IMR-90 (cell line): ENCODE measurements at regions not wholly inside any gene's neighbourhood (a gene's known extent, or its start where the extent isn't known, plus 50 kb on each side); places are given as distances from the start of the nearest gene placed in this dataset.

Experiments
- BHLHE40 ChIP-seq: fragments of 150-350 bp; IDR thresholded peaks from 2 replicates; pipeline ENCODE4 v1.6.1; 2016; ENCODE audit warnings: mild to moderate bottlenecking, low read depth, low read length
- CEBPB ChIP-seq: IDR thresholded peaks from 2 replicates; pipeline ENCODE4 v1.6.1; 2012; ENCODE audit warnings: low read depth, low read length, improper control_type of control experiment
- CTCF ChIP-seq: conservative IDR thresholded peaks from 2 replicates; pipeline ENCODE4 v1.5.1; 2012; ENCODE audit warnings: mild to moderate bottlenecking, low read depth, low read length, improper control_type of control experiment
- ELK1 ChIP-seq: fragments of 150-350 bp; IDR thresholded peaks from 2 replicates; pipeline ENCODE4 v1.6.1; 2016; ENCODE audit warnings: low read depth, mild to moderate bottlenecking, low read length, moderate library complexity, borderline replicate concordance
- FOS ChIP-seq: fragments of 150-350 bp; IDR thresholded peaks from 2 replicates; pipeline ENCODE4 v1.6.1; 2016; ENCODE audit warnings: low read depth, low read length
- MAZ ChIP-seq: IDR thresholded peaks from 2 replicates; pipeline ENCODE4 v1.6.1; 2012; ENCODE audit warnings: low read depth, mild to moderate bottlenecking, low read length, improper control_type of control experiment, moderate library complexity, borderline replicate concordance
- MXI1 ChIP-seq: IDR thresholded peaks from 2 replicates; pipeline ENCODE4 v1.6.1; 2012; ENCODE audit warnings: low read depth, mild to moderate bottlenecking, low read length, moderate library complexity, borderline replicate concordance
- NFE2L2 ChIP-seq: fragments of 150-350 bp; IDR thresholded peaks from 2 replicates; pipeline ENCODE4 v1.6.1; 2016; ENCODE audit warnings: low read depth, mild to moderate bottlenecking, low read length
- POLR2A ChIP-seq: IDR thresholded peaks from 2 replicates; pipeline ENCODE4 v1.6.1; 2012; ENCODE audit warnings: mild to moderate bottlenecking, low read depth, low read length
- RAD21 ChIP-seq: IDR thresholded peaks from 2 replicates; pipeline ENCODE4 v1.6.1; 2012; ENCODE audit warnings: low read length, improper control_type of control experiment
- RCOR1 ChIP-seq: IDR thresholded peaks from 2 replicates; pipeline ENCODE4 v1.6.1; 2012; ENCODE audit warnings: mild to moderate bottlenecking, low read length, improper control_type of control experiment; ENCODE audit not compliant: insufficient replicate concordance
- RFX5 ChIP-seq: IDR thresholded peaks from 2 replicates; pipeline ENCODE4 v1.8.0; 2012; ENCODE audit warnings: low read depth, mild to moderate bottlenecking, low read length, moderate library complexity
- SMC3 ChIP-seq: fragments of 150-350 bp; IDR thresholded peaks from 2 replicates; pipeline ENCODE4 v1.6.1; 2016; ENCODE audit warnings: low read depth, mild to moderate bottlenecking, antibody characterized with exemption, low read length, moderate library complexity
- USF2 ChIP-seq: fragments of 150-350 bp; IDR thresholded peaks from 2 replicates; pipeline ENCODE4 v1.6.1; 2017; ENCODE audit warnings: mild to moderate bottlenecking, antibody characterized with exemption, low read length, low read depth

GRCh38 chr3:27869152-27869551 lies 147.0 kb upstream of the EOMES start:
- no peak for TF ChIP-seq CEBPB
- no peak for TF ChIP-seq CTCF
- no peak for TF ChIP-seq RFX5
- TF ChIP-seq POLR2A = no peak
- no peak for TF ChIP-seq MXI1
- no peak for TF ChIP-seq RAD21
- TF ChIP-seq ELK1 = no peak
- TF ChIP-seq MAZ = no peak
- no peak for TF ChIP-seq BHLHE40
- no peak for TF ChIP-seq USF2
- TF ChIP-seq RCOR1 = no peak
- TF ChIP-seq FOS = no peak
- no peak for TF ChIP-seq SMC3
- no peak for TF ChIP-seq NFE2L2
